SJCRH30 (cell line): ENCODE measurements at regions not wholly inside any gene's neighbourhood (a gene's known extent, or its start where the extent isn't known, plus 50 kb on each side); places are given as distances from the start of the nearest gene placed in this dataset.
A peak's percentile ranks its signal among the peaks of the same experiment; 100 is the strongest.

Source experiments
- DNase-seq, 2 experiments: peaks; one replicate each; pipeline ENCODE4 v3.0.0-alpha.2; 2015 to 2020
- H3K27ac ChIP-seq: fragments of 250-450 bp; sonication (Bioruptor Pico); 2 replicates; pipeline ENCODE4 v1.5.1; 2020; ENCODE audit warnings: mild to moderate bottlenecking, moderate library complexity
- H3K27me3 ChIP-seq: fragments of 250-450 bp; sonication (Bioruptor Pico); 2 replicates; pipeline ENCODE4 v1.5.1; 2020; ENCODE audit warnings: mild to moderate bottlenecking, moderate library complexity
- H3K36me3 ChIP-seq: fragments of 250-450 bp; sonication (Bioruptor Pico); 2 replicates; pipeline ENCODE4 v1.5.1; 2020; ENCODE audit warnings: mild to moderate bottlenecking, moderate library complexity
- H3K4me1 ChIP-seq: fragments of 250-450 bp; sonication (Bioruptor Pico); 2 replicates; pipeline ENCODE4 v1.5.1; 2020; ENCODE audit warnings: mild to moderate bottlenecking, moderate library complexity
- H3K4me3 ChIP-seq: fragments of 250-450 bp; sonication (Bioruptor Pico); 2 replicates; pipeline ENCODE4 v1.5.1; 2020; ENCODE audit warnings: mild to moderate bottlenecking, moderate library complexity
- H3K9me3 ChIP-seq: fragments of 250-450 bp; sonication (Bioruptor Pico); replicated peaks from 2 replicates; pipeline ENCODE4 v1.5.1; 2020; ENCODE audit warnings: mild to moderate bottlenecking, moderate library complexity

DNA sequence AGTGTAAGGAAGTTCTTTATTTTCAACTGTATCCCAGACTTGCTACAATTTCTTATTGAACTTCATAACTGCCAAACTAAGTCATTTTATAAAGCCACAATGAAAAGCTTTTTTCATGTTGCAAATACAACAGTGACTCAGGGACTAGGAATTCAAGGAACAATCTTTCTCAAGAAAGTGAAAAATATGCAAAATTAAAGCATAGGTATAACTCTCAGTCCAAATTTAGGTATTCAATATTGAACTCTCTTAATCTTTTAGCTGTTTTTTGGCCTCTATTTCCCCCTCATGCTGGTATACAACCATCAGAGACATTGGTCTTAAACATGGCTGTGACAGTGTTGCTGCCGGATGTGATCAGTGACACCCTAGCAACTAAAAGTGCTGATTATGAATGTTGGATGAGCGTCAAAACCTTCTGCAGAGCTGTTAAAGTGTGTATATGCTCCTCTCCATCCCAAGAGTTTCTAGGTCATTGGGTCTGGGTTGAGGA is 476.9 kb downstream of the ZNF385D start:
- no peaks in the 10 kb centered on the region for H3K36me3 ChIP-seq
- no peak overlapping the region for H3K27ac ChIP-seq
- H3K9me3 ChIP-seq: no peaks in the 10 kb centered on the region
- DNase-seq: no peak
- no peak overlapping the region for H3K4me3 ChIP-seq
- no peaks in the 10 kb centered on the region for H3K4me1 ChIP-seq
- no peaks in the 10 kb centered on the region for H3K27me3 ChIP-seq

DNA sequence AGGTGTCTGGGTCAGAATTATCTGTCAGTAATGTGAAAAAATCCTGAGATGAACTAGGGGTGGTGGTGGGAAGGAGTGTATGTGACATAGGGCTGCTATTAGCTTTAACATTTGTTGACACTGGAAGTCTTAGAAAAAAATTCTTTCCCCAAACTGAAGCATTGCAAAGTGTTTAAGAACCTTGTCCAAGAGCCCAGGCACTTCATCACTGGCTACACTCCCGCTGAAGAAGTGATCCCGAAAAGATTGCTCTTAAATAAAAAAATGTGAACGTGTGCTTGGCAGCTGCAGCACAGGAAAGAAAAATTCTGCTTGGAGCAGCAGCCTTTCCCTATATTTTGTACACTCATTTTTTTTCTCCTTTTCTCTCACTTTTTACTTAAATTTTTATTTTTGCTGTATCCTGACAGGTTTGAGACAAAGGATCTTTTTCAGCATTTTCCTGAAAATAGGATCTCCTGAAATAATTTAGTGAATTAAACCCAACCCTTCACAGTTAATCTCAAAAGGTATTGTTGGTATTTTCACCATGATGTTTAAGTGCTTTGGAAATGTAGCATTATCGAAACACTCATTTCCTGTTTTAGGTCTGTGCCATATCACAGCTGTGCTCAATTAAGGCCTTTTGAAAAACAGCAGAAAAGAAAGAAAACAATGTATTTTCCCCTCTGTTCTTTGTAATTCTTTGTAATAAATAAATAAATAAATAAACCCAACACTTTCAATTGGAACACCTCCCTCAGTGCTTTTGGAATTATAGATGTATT is 477.6 kb downstream of the ZNF385D start:
- no peaks in the 10 kb centered on the region for H3K27me3 ChIP-seq
- no peak for DNase-seq
- H3K4me1 ChIP-seq: no peaks in the 10 kb centered on the region
- H3K27ac ChIP-seq: no peak overlapping the region
- H3K36me3 ChIP-seq: no peaks in the 10 kb centered on the region
- H3K4me3 ChIP-seq: no peak overlapping the region
- no peaks in the 10 kb centered on the region for H3K9me3 ChIP-seq

DNA sequence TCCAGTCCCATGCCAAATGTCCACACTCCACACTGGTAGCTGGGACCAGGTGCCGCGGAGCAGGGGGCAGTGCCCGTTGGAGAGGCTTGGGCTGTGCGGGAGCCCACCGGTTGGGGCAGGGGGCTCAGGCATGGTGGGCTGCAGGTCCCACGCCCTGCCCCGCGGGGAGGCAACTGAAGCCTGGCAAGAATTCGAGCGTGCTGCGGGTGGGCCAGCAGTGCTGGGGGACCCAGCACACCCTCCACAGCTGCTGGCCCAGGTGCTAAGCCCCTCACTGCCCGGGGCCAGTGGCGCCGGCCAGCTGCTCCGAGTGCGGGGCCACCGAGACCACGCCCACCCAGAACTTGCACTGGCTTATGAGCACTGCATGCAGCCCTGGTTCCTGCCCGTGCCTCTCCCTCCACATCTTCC is 479.4 kb downstream of the ZNF385D start:
- DNase-seq: no peak
- no peak overlapping the region for H3K4me3 ChIP-seq
- no peaks in the 10 kb centered on the region for H3K4me1 ChIP-seq
- no peaks in the 10 kb centered on the region for H3K9me3 ChIP-seq
- H3K27me3 ChIP-seq: peaks cover 3% of the 10 kb centered on the region; the same call in 1 of the 2 replicates
- no peaks in the 10 kb centered on the region for H3K36me3 ChIP-seq
- H3K27ac ChIP-seq: no peak overlapping the region

DNA sequence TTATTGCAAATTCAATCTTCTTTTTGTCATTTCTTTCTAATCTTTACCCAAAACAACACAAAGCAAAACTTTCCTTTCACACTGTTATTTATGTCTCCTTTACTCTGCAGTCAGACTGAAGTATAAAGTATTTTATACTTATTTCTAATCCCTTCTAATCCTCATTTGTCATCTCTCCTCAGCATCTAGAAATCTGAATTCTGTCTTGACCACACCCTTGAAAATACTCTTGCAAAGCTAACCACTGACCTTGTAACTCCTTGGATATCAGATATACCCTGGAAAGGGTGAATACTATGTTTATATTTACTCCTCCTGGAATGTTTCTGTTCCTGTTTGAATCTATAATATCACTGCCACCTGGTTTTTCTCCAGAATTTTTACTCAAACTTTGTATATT is 481.1 kb downstream of the ZNF385D start:
- Histone ChIP-seq H3K27ac (no peak overlapping the region), H3K4me3 (no peak overlapping the region), H3K4me1 (no peaks in the 10 kb centered on the region), H3K9me3 (no peaks in the 10 kb centered on the region), H3K36me3 (no peaks in the 10 kb centered on the region), H3K27me3 (peaks cover 4% of the 10 kb centered on the region; the same call in 1 of the 2 replicates)
- no peak for DNase-seq

DNA sequence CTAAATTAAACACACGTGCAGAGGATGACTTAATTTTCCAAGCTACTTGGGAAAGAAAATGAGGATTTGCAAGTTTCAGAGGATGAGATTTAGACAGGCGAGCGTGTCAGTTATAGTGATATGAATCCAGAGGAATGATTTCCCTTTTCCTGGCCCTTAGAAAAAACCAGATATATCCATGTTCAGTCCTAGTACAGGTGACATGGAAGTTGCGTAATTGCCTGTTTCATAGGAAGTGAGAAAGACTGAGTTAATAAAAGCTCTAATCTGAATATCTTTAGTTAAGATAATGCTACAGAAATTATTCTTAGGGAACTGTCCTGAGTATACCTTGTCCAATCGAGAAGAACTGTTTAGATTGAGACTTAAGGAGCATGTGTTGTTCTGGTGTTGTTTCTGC is 490.5 kb downstream of the ZNF385D start:
- Histone ChIP-seq H3K4me1 (no peaks in the 10 kb centered on the region), H3K36me3 (no peaks in the 10 kb centered on the region), H3K4me3 (no peak overlapping the region), H3K9me3 (no peaks in the 10 kb centered on the region), H3K27ac (no peak overlapping the region), H3K27me3 (no peaks in the 10 kb centered on the region)
- DNase-seq: no peak

DNA sequence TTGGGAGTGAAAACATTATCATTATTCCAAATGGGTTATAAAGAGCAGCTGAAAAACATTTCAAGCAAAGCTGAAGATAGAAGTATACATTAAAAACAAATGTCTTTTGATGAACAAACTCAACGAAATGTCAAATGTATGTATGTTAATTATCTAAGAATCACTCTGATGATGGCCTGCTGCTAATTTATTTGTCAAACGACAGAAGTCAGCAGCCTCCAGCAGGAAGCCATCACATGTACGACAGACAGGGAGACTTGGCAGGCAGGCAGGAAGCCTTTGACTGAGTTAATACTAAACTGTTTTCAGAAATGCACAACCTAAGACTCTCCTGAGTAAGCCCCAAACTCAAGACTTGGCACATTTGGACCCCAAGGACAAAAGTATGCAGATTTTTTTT is 491.1 kb downstream of the ZNF385D start:
- Histone ChIP-seq H3K9me3 (no peaks in the 10 kb centered on the region), H3K27me3 (no peaks in the 10 kb centered on the region), H3K36me3 (no peaks in the 10 kb centered on the region), H3K27ac (no peak overlapping the region), H3K4me1 (no peaks in the 10 kb centered on the region), H3K4me3 (no peak overlapping the region)
- DNase-seq: no peak

DNA sequence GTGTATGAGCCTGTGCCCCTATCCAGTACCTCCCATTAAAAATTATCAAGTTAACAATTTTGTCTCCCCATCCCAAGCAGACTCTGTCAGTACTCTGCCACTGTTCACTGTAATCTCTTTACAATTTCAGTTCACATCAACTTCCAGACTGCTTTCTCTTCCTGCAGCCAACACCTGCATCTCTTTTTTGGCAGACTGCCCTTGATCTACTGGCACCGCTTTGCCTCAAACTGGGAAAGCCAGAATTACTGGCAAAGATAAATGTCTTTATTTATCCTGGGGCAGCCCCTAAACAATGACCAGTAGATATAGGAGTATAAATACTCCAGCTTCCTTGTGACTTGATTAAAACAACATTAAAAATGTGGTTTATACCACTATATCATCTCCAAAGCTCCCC is 494.1 kb downstream of the ZNF385D start:
- Histone ChIP-seq H3K9me3 (no peaks in the 10 kb centered on the region), H3K4me1 (no peaks in the 10 kb centered on the region), H3K4me3 (no peak overlapping the region), H3K36me3 (no peaks in the 10 kb centered on the region), H3K27ac (no peak overlapping the region), H3K27me3 (no peaks in the 10 kb centered on the region)
- no peak for DNase-seq

DNA sequence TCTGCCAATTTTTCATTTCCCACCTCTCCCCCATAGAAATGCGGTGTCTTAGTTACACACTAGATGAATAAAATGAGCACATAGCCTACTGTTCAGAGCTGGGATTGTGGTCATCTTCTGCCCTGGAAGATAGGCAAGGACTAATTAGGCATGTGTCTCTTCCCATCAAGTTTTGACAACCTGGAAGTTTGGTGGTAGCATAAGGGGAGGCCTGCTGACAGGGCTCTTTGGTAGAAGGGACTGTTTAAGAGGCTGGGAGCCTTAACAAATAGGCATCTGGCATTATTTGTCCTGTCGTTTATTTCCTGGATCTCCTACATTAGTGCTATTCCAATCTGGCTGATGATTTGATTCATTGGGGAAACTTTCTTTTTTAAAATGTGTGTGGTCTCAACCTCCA is 512.3 kb downstream of the ZNF385D start:
- no peaks in the 10 kb centered on the region for H3K36me3 ChIP-seq
- H3K4me3 ChIP-seq: no peak overlapping the region
- no peaks in the 10 kb centered on the region for H3K9me3 ChIP-seq
- DNase-seq: peak in 1 of 2 experiments; percentile 27
- H3K27ac ChIP-seq: no peak overlapping the region
- no peaks in the 10 kb centered on the region for H3K4me1 ChIP-seq
- H3K27me3 ChIP-seq: peaks cover 6% of the 10 kb centered on the region; the same call in 1 of the 2 replicates

DNA sequence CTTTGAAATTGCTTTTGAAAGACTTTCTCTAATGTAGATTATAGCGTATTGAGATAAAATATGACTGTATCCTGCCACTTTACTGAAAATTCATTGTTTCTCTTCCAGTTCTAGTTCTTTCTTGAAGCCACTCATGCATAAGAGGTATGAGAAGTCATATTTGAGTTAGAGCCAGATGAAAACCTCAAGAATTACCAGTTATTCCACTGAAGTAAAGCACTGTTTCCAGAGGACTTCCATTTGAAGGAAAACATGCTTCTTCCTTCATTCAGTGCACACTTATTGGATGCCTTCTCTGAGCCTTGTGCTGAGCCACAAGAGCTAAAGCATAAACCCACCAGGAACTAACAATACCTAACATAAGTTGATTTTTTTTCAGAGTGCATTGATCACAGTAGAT is 513.4 kb downstream of the ZNF385D start:
- Histone ChIP-seq H3K27me3 (peaks cover 6% of the 10 kb centered on the region; the same call in 1 of the 2 replicates), H3K4me3 (no peak overlapping the region), H3K9me3 (no peaks in the 10 kb centered on the region), H3K4me1 (no peaks in the 10 kb centered on the region), H3K27ac (no peak overlapping the region), H3K36me3 (no peaks in the 10 kb centered on the region)
- DNase-seq: no peak

DNA sequence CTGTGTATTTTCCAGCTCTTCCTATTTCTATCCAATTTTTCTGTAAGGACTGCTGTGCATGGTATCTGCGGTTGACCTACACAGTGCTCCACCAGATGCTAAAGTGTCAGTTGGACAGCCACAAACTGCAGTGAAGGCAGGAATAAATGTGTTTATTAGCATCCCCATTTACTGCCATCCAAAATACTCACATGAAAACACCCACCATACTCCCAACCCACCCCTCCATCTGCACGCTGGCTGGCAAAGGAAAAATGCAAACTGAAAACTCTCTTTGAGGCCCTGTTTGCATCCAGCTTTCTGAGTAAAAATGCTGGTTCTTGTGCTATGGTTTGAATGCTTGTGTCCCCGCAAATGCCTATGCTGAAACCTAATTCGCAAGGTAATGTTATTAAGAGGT is 515.5 kb downstream of the ZNF385D start:
- no peak for DNase-seq

DNA sequence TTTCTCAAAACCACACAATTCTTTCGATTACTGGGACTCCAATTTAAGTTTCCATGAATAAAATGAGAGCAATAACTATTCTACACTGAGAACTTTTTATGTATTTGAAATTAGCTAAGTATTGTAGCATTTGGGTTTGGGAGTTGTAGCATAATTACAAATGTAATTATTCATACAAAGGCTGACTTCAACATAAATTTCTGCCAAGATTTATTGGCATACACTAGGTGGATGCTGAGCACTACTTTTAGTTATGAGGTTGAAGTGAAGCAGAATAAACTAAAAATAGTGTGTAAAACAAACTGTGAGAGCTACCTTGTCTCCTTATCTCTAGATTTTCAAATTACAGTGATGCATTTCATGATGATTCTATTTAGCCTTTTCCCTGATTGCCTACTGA is 516.1 kb downstream of the ZNF385D start:
- H3K27me3 ChIP-seq: peaks cover 4% of the 10 kb centered on the region; the same call in 1 of the 2 replicates
- DNase-seq: no peak
- H3K4me1 ChIP-seq: no peaks in the 10 kb centered on the region
- no peak overlapping the region for H3K27ac ChIP-seq
- no peak overlapping the region for H3K4me3 ChIP-seq
- H3K36me3 ChIP-seq: no peaks in the 10 kb centered on the region
- H3K9me3 ChIP-seq: no peaks in the 10 kb centered on the region

More for the DNA sequence above, 515.5 kb downstream of the ZNF385D start:
- H3K4me3 ChIP-seq: no peak overlapping the region
- peaks cover 6% of the 10 kb centered on the region; the same call in 1 of the 2 replicates for H3K27me3 ChIP-seq
- H3K4me1 ChIP-seq: no peaks in the 10 kb centered on the region
- no peaks in the 10 kb centered on the region for H3K9me3 ChIP-seq
- no peak overlapping the region for H3K27ac ChIP-seq
- H3K36me3 ChIP-seq: no peaks in the 10 kb centered on the region

DNA sequence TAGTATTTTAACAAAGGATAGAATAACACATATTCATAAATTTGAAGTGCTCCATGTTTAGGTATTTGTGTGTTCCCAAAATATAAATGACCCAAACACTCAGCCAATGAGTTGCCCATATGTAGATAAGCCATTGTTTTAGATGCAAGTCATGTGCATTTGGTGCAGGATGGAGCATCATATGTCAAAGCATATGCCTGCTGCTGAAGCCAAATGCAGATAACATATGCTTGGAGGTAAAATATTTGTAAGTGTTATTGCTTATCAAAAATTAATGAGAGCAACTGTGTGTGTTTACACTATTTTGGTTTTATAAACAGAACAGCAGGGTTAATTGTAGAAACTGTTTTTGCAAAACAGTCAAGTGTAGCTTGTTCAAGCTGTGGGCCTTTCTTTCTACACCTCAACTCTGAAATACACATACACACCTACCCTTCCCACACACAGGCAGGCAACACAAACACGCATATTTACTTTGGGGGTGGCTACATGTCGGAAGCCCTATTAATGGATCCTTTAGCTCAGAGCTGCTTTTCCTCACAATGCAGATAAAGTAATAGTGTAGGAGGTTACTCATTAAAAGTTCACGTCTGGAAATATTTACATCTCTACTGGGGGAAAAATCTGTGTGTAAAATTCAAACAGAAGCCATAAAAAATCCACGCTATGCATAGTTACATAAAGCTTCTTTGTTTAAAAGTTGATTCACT is 521.4 kb downstream of the ZNF385D start:
- H3K27ac ChIP-seq: no peak overlapping the region
- H3K36me3 ChIP-seq: no peaks in the 10 kb centered on the region
- H3K27me3 ChIP-seq: peaks cover 4% of the 10 kb centered on the region; the same call in 1 of the 2 replicates
- DNase-seq: no peak
- H3K9me3 ChIP-seq: no peaks in the 10 kb centered on the region
- H3K4me1 ChIP-seq: no peaks in the 10 kb centered on the region
- no peak overlapping the region for H3K4me3 ChIP-seq

DNA sequence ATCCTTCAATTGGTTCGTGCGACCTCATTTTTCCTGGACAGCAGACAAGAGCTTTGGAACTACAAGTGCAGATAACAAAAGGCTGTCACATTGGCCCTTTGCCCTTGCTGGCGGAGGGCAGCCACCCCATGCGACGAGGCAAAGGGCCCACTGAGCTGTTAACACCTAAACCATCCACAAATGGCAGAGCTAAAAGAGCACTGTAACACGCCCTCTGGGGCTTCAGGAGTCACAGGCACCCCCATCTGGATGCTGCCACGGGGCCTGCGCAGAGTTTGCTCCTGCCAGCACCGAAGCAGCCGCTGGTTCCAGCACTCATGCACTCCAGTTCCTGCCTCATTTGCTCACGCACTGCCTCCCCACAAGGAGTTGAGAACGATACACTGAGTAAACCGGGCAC is 524.9 kb downstream of the ZNF385D start:
- H3K36me3 ChIP-seq: no peaks in the 10 kb centered on the region
- no peak overlapping the region for H3K4me3 ChIP-seq
- no peaks in the 10 kb centered on the region for H3K4me1 ChIP-seq
- H3K9me3 ChIP-seq: no peaks in the 10 kb centered on the region
- DNase-seq: no peak
- no peaks in the 10 kb centered on the region; the same call in 1 of the 2 replicates for H3K27me3 ChIP-seq
- H3K27ac ChIP-seq: no peak overlapping the region

DNA sequence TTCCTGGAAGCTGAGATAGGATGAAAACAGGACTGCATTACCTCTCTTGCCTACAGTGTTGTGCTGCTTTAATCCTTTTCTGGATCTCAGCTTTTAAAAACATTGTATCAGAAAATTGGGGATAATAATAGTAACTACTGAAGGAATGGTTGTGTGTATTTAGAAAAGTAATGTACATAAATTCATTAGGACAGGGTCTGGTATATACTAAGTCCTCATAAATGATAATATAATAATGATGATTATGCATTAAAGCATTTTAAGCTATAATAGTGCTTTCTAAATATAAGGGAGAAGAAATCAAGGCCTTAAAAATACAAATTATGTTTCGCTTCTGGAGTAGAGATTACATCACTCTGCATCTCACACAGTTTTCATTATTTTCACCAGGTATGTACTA is 530.1 kb downstream of the ZNF385D start:
- Histone ChIP-seq H3K4me3 (no peak overlapping the region), H3K27ac (no peak overlapping the region), H3K4me1 (no peaks in the 10 kb centered on the region), H3K9me3 (peaks cover 3% of the 10 kb centered on the region; the same call in 1 of the 2 replicates), H3K27me3 (no peaks in the 10 kb centered on the region; the same call in 1 of the 2 replicates), H3K36me3 (no peaks in the 10 kb centered on the region)
- DNase-seq: no peak

DNA sequence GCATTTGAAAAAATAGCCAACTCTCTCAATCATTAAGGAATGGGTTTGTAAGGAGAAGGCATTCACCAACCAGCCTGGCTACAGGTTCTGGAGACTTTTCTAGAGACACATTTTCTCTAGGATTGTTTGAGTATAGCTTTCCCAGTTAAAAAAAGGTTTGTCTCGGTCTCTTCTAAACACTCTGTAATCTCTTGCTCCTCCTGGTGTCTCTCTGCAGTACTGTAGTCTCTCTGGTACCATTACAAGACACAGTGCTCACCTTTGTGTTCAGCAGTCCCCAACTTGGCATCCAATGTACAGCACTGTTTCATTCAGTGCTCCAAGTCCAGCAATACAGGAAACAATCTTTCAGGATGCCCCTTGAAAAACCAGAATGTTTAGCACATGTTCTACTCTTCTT is 534.4 kb downstream of the ZNF385D start:
- Histone ChIP-seq H3K4me1 (no peaks in the 10 kb centered on the region), H3K9me3 (peaks cover 3% of the 10 kb centered on the region; the same call in 1 of the 2 replicates), H3K36me3 (no peaks in the 10 kb centered on the region), H3K27me3 (no peaks in the 10 kb centered on the region), H3K27ac (no peak overlapping the region), H3K4me3 (no peak overlapping the region)
- peak in 1 of 2 experiments; percentile 45 for DNase-seq
